BLaER1 treated with 17β-estradiol and CSF1 and Interleukin-3, amounts not matched to agents 10 nM and 100 nM (cell line): ENCODE measurements at regions not wholly inside any gene's neighbourhood (a gene's known extent, or its start where the extent isn't known, plus 50 kb on each side); places are given as distances from the start of the nearest gene placed in this dataset.
A peak's percentile ranks its signal among the peaks of the same experiment; 100 is the strongest.
"Not testable (repeated sequence)": the region's sequence is repeated elsewhere in the genome, so short reads cannot be mapped to it uniquely, and the experiment has no call there.

Experiments used
- H3K27ac ChIP-seq, 11 experiments: shearing (Covaris generic); formaldehyde crosslinking; 2 replicates each; pipeline ENCODE4 v1.8.1; 2022
- H3K27me3 ChIP-seq, 11 experiments: shearing (Covaris generic); formaldehyde crosslinking; 2 replicates each; pipeline ENCODE4 v1.8.1; 2022
- H3K36me3 ChIP-seq, 11 experiments: shearing (Covaris generic); formaldehyde crosslinking; 2 replicates each; pipeline ENCODE4 v1.8.1; 2022
- H3K4me1 ChIP-seq, 10 experiments: shearing (Covaris generic); formaldehyde crosslinking; 2 replicates each; pipeline ENCODE4 v1.8.1; 2022
- H3K4me2 ChIP-seq, 11 experiments: shearing (Covaris generic); formaldehyde crosslinking; 2 replicates each; pipeline ENCODE4 v1.8.1; 2022
- H3K4me3 ChIP-seq, 10 experiments: shearing (Covaris generic); formaldehyde crosslinking; 2 replicates each; pipeline ENCODE4 v1.8.1; 2022
- H3K9ac ChIP-seq, 11 experiments: shearing (Covaris generic); formaldehyde crosslinking; 2 replicates each; pipeline ENCODE4 v1.8.1; 2022
- H3K9me3 ChIP-seq, 11 experiments: shearing (Covaris generic); formaldehyde crosslinking; replicated peaks in 1 of 11; 2 replicates each; pipeline ENCODE4 v1.8.1; 2022
- H4K20me1 ChIP-seq, 11 experiments: shearing (Covaris generic); formaldehyde crosslinking; 2 replicates each; pipeline ENCODE4 v1.8.1; 2022
- Cebpa-rat ChIP-seq, 11 experiments: shearing (Covaris generic); IDR thresholded peaks; 2 replicates each; pipeline ENCODE4 v1.8.1; 2022

DNA sequence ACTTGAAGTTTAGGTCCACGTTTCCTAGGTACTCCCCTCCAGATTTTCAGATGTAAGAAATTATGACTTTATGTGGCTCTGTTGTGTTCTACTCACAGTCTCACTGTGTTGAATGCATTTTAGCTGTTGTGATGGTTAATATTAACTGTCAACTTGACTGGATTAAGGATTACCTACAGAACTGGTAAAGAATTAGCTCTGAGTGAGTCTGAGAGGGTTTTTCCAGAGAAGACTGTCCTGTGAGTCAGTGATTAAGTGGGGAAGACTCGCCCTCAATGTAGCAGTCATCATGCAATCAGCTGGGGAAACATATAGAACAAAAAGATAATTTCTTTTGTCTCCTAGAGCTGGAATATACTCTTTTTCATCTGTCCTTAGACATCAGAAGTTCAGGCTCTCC lies 493.4 kb downstream of the ACTRT1 start:
- Histone ChIP-seq H3K9me3 (peaks cover 4 to 38% (median 11%) of the 10 kb centered on the region in 11 experiments; a peak in 15 of 22 replicates), H3K27ac (no peak overlapping the region), H3K9ac (no peak overlapping the region), H3K27me3 (peaks cover 20 to 54% (median 42%) of the 10 kb centered on the region in 11 experiments; a peak in 20 of 22 replicates), H3K4me1 (peaks cover 0 to 13% (median 0%) of the 10 kb centered on the region in 10 experiments; a peak in 2 of 20 replicates), H4K20me1 (no peaks in the 10 kb centered on the region), H3K4me2 (no peak overlapping the region), H3K4me3 (no peak overlapping the region), H3K36me3 (no peaks in the 10 kb centered on the region)
- TF ChIP-seq Cebpa-rat (IDR thresholded peaks at IDR 0.05) = no peak

DNA sequence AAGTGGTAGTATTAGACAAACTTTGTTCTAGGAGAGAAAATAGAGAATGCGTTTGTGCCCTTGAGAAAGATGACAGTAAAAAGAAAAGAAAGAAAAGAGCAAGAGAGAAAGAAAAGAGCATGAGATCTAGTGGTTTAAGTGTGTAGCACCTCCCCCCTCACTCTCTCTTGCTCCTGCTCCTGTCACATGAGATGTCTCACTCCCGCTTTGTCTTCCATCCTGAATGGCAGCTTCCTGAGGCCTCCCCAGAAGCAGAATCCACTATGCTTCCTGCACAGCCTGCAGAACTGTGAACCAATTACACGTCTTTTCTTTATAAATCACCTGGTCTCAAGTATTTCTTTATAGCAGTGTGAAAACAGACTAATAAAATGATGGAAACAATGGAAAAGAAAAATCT lies 499.6 kb downstream of the ACTRT1 start:
- no peaks in the 10 kb centered on the region for H3K36me3 ChIP-seq
- no peak overlapping the region for H3K4me3 ChIP-seq
- H3K27me3 ChIP-seq = peaks cover 34 to 65% (median 59%) of the 10 kb centered on the region in 11 experiments
- no peaks in the 10 kb centered on the region for H4K20me1 ChIP-seq
- no peak overlapping the region for H3K9ac ChIP-seq
- no peak overlapping the region for H3K4me2 ChIP-seq
- H3K9me3 ChIP-seq = peaks cover 2 to 11% (median 4%) of the 10 kb centered on the region in 11 experiments; a peak in 13 of 22 replicates
- no peak for TF ChIP-seq Cebpa-rat (IDR thresholded peaks at IDR 0.05)
- no peak overlapping the region for H3K27ac ChIP-seq
- peaks cover 0 to 13% (median 0%) of the 10 kb centered on the region in 10 experiments; a peak in 2 of 20 replicates for H3K4me1 ChIP-seq

DNA sequence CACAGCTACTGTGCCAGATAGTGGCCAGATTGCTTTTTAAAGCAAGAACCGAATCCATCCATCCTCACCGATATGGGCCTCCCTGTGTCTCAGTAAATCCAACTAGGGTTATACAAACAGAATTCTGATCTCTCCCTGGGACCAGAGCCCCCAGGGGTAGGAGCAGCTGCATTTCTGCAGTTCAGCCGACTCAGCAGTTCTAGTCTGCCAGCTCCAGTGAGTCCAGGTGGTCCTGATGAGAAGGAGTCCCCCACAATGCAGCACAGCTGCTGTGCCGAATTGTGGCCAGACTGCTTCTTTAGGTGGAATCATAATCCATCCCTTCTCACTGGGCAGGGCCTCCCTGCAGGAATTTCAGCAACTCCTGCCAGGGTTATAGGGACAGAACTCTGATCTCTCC lies 532.9 kb downstream of the ACTRT1 start:
- Histone ChIP-seq H4K20me1 (no peaks in the 10 kb centered on the region), H3K4me2 (no peak overlapping the region), H3K4me1 (no peaks in the 10 kb centered on the region), H3K9me3 (peaks cover 0 to 33% (median 14%) of the 10 kb centered on the region in 11 experiments; a peak in 13 of 22 replicates), H3K27me3 (peaks cover 25 to 83% (median 56%) of the 10 kb centered on the region in 11 experiments; a peak in 20 of 22 replicates), H3K27ac (no peak overlapping the region), H3K4me3 (no peak overlapping the region), H3K36me3 (no peaks in the 10 kb centered on the region), H3K9ac (no peak overlapping the region)
- no peak for TF ChIP-seq Cebpa-rat (IDR thresholded peaks at IDR 0.05)

DNA sequence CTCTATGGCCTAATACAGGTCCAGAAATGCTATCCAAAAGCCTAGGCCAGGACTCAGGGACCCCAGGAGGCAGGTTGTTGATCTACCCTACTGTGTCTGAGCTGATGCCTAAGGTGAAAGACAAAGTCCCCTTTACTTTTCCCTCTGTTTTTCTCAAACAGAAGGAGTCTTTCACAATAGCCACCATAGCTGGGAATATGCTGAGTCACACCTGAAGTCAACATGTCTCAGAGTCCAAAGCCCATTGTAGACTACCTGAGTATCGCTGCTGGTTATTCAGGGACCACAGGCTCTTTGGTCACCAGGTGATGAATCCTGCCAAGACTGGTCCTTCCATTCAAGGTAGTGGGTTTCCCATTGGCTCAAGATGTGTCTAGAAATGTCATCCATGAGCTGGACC lies 562.2 kb downstream of the ACTRT1 start:
- Histone ChIP-seq H3K9ac (no peak overlapping the region), H3K27me3 (peaks cover 8 to 37% (median 35%) of the 10 kb centered on the region in 11 experiments; a peak in 20 of 22 replicates), H3K4me1 (peaks cover 0 to 18% (median 14%) of the 10 kb centered on the region in 10 experiments; a peak in 16 of 20 replicates), H3K27ac (peak overlapping the region in 2 of 11 experiments; percentile 21 to 40; a peak in 2 of 22 replicates), H3K4me2 (peak overlapping the region in 8 of 11 experiments; percentile 39 to 63 (median 52); a peak in 10 of 22 replicates), H3K36me3 (no peaks in the 10 kb centered on the region), H3K4me3 (no peak overlapping the region), H3K9me3 (peaks cover 32 to 51% (median 44%) of the 10 kb centered on the region in 11 experiments), H4K20me1 (no peaks in the 10 kb centered on the region)
- no peak for TF ChIP-seq Cebpa-rat (IDR thresholded peaks at IDR 0.05)

DNA sequence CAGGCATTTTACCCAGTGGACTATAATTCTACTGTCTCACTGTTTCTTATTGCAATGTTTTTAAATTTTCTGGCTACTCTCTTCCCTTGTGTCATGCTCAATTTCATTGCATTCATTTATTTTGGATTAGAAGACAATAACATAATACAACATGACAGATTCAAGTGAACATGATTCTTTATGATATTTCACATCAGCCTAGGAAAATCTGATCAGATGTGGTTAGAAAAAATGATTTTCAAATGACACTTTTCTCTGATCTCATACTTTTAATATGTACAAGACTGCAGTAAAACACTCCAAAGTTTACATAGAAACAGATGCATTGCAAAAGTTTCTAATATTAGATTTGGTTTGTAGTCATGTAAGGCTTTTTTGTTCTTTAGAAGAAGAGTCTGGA lies 586.0 kb downstream of the ACTRT1 start:
- Histone ChIP-seq H3K27ac (no peak overlapping the region), H3K4me1 (no peaks in the 10 kb centered on the region), H3K9ac (no peak overlapping the region), H3K4me3 (no peak overlapping the region), H3K36me3 (no peaks in the 10 kb centered on the region), H3K4me2 (no peak overlapping the region), H3K27me3 (peaks cover 27 to 55% (median 47%) of the 10 kb centered on the region in 11 experiments; a peak in 21 of 22 replicates), H4K20me1 (no peaks in the 10 kb centered on the region), H3K9me3 (no peaks in the 10 kb centered on the region)
- TF ChIP-seq Cebpa-rat (IDR thresholded peaks at IDR 0.05) = no peak

DNA sequence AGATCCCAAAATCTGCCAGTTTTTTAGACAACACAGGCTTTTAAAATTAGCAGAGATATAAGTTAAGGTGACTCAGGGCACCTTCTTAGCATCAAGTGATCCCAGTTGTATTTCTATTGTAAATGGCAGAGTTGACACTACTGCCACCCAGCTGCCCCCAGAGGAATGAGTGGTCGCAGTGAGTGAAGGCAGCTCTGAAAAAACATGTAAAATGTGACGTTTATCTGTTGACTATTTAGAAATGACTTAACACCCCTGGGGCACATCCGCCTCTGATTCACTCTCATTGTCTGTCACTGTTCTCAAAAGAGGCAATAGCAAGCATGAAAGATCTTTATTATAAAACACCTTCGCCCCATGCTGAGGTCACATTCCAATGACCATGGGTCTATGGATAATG lies 592.4 kb downstream of the ACTRT1 start:
- H3K36me3 ChIP-seq = no peaks in the 10 kb centered on the region
- no peaks in the 10 kb centered on the region for H3K4me1 ChIP-seq
- H3K9me3 ChIP-seq = no peaks in the 10 kb centered on the region
- no peaks in the 10 kb centered on the region for H4K20me1 ChIP-seq
- no peak overlapping the region for H3K4me2 ChIP-seq
- no peak overlapping the region for H3K9ac ChIP-seq
- no peak for TF ChIP-seq Cebpa-rat (IDR thresholded peaks at IDR 0.05)
- H3K4me3 ChIP-seq = no peak overlapping the region
- H3K27ac ChIP-seq = no peak overlapping the region
- peaks cover 59 to 89% (median 83%) of the 10 kb centered on the region in 11 experiments for H3K27me3 ChIP-seq

DNA sequence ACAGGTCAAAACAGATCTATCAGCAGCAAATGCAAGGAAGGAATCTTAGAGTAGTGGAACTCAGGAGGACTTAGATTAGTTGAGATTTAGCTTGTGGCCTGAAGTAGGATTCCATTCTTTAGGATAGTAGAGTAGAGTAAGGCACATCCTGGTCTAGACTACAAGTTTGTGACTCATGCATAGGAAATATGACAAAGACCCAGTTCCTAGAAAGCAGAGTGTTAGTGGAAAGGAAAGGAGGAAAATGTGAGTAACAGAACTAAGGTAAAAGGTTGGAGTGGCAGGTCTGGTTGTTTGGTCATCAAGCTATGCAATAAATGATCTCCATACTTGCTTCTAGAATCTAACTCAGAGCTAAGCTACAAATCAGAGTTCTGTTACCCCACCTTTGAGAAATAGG lies 595.0 kb downstream of the ACTRT1 start:
- Histone ChIP-seq H3K4me1 (no peaks in the 10 kb centered on the region), H3K4me2 (no peak overlapping the region), H3K27ac (no peak overlapping the region), H3K9me3 (no peaks in the 10 kb centered on the region), H4K20me1 (no peaks in the 10 kb centered on the region), H3K36me3 (no peaks in the 10 kb centered on the region), H3K27me3 (peaks cover 55 to 100% (median 87%) of the 10 kb centered on the region in 11 experiments), H3K4me3 (no peak overlapping the region), H3K9ac (no peak overlapping the region)
- TF ChIP-seq Cebpa-rat (IDR thresholded peaks at IDR 0.05) = no peak

DNA sequence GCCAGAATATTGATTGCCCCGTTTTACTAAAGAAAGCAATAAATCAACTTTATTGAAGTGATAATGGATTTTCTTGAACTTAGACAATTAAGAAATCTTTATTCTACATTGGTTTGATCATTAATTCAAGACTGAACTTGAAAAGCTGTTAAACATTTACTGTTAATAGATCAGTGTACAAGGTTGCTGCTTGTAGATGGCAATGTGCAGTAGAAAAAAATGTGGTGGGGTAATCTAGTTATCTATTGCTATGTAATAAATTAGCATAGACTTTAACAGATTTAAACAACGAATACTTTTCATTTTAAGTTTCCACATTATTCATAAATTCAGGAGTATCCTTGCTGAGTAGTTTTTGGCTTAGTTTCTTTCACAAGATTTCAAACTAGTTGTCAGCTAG lies 612.5 kb downstream of the ACTRT1 start:
- Histone ChIP-seq H3K4me1 (no peaks in the 10 kb centered on the region), H3K36me3 (no peaks in the 10 kb centered on the region), H3K9ac (no peak overlapping the region), H3K27ac (no peak overlapping the region), H3K4me2 (no peak overlapping the region), H3K4me3 (no peak overlapping the region), H4K20me1 (no peaks in the 10 kb centered on the region), H3K9me3 (no peaks in the 10 kb centered on the region), H3K27me3 (peaks cover 55 to 98% (median 82%) of the 10 kb centered on the region in 11 experiments)
- TF ChIP-seq Cebpa-rat (IDR thresholded peaks at IDR 0.05) = no peak

DNA sequence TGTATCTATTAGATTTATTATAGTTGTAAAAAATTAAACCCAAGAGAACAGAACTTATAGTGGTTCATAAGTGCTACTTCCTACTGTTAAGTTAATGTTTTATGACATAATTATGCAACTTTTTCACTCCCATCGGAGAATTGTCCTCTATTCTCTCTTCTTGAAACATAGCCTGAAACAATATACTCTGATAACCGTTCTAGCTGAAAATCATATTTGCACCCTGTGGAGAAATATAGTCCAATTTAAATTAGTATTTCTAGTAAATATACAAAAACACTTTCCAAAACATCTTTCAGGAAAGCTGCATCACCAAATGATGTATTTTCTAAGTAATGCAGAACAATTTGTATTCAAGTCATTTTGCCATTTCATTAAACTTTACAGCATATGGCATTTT lies 586.4 kb downstream of the PRR32 start:
- Histone ChIP-seq H3K9me3 (no peaks in the 10 kb centered on the region; a peak in 1 of 22 replicates), H3K27ac (no peak overlapping the region), H3K36me3 (no peaks in the 10 kb centered on the region), H4K20me1 (no peaks in the 10 kb centered on the region), H3K4me2 (no peak overlapping the region), H3K27me3 (peaks cover 4 to 83% (median 60%) of the 10 kb centered on the region in 11 experiments; a peak in 20 of 22 replicates), H3K4me1 (no peaks in the 10 kb centered on the region), H3K9ac (no peak overlapping the region), H3K4me3 (no peak overlapping the region)
- TF ChIP-seq Cebpa-rat (IDR thresholded peaks at IDR 0.05) = no peak

DNA sequence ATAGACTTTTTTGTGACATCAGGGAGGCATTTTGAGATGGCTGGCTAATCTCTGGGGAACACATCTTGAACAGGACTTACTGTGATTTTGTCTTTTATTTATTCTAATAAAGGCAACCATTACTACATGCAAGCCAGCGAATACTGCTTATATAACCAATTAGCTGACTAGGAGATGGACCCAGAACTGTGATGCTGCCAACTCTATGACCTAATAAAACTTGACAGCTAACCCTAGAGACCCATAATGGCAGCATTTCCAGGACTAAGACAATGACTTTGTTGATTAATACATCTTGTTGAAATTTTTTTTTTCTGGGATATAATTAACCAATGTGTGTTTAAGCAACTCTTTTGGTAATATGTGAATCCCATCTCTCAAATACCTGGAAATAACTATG lies 584.6 kb downstream of the PRR32 start:
- no peaks in the 10 kb centered on the region; a peak in 1 of 22 replicates for H3K9me3 ChIP-seq
- no peak for TF ChIP-seq Cebpa-rat (IDR thresholded peaks at IDR 0.05)
- no peaks in the 10 kb centered on the region for H3K36me3 ChIP-seq
- no peak overlapping the region for H3K4me3 ChIP-seq
- no peak overlapping the region for H3K27ac ChIP-seq
- H3K4me1 ChIP-seq = no peaks in the 10 kb centered on the region
- H3K4me2 ChIP-seq = no peak overlapping the region
- H3K27me3 ChIP-seq = peaks cover 12 to 83% (median 51%) of the 10 kb centered on the region in 11 experiments; a peak in 20 of 22 replicates
- no peak overlapping the region for H3K9ac ChIP-seq
- H4K20me1 ChIP-seq = no peaks in the 10 kb centered on the region

DNA sequence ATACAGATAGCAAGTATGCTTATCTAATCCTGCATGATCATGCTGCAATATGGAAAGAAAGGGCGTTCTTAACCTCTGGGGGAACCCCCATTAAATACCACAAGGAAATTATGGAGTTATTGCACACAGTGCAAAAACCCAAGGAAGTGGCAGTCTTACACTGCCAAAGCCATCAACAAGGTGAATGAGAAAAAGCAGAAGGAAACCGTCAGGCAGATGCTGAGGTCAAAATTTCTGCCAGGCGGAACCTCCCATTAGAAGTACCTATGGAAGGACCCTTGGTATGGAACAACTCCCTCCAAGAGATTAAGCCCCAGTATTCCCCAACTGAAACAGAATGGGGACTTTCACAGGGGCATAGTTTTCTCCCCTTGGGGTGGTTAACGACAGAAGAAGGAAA lies 580.7 kb downstream of the PRR32 start:
- not testable (repeated sequence) for H3K4me2 ChIP-seq, H3K36me3 ChIP-seq, H3K9ac ChIP-seq, H4K20me1 ChIP-seq, H3K27ac ChIP-seq, H3K4me3 ChIP-seq, H3K4me1 ChIP-seq, H3K9me3 ChIP-seq
- peaks cover 14 to 84% (median 58%) of the 10 kb centered on the region in 11 experiments; a peak in 20 of 22 replicates for H3K27me3 ChIP-seq
